CD4-positive, alpha-beta T cell treated with Interleukin-6 at 100 ng/mL for 8 hours (primary cell): ENCODE measurements at regions not wholly inside any gene's neighbourhood (a gene's known extent, or its start where the extent isn't known, plus 50 kb on each side); places are given as distances from the start of the nearest gene placed in this dataset.
"Not testable (repeated sequence)": the region's sequence is repeated elsewhere in the genome, so short reads cannot be mapped to it uniquely, and the experiment has no call there.

Experiments used
- DNase-seq: peaks from one replicate; pipeline ENCODE4 v3.0.0-alpha.2; 2020; ENCODE audit warnings: mixed read lengths, low spot score

DNA sequence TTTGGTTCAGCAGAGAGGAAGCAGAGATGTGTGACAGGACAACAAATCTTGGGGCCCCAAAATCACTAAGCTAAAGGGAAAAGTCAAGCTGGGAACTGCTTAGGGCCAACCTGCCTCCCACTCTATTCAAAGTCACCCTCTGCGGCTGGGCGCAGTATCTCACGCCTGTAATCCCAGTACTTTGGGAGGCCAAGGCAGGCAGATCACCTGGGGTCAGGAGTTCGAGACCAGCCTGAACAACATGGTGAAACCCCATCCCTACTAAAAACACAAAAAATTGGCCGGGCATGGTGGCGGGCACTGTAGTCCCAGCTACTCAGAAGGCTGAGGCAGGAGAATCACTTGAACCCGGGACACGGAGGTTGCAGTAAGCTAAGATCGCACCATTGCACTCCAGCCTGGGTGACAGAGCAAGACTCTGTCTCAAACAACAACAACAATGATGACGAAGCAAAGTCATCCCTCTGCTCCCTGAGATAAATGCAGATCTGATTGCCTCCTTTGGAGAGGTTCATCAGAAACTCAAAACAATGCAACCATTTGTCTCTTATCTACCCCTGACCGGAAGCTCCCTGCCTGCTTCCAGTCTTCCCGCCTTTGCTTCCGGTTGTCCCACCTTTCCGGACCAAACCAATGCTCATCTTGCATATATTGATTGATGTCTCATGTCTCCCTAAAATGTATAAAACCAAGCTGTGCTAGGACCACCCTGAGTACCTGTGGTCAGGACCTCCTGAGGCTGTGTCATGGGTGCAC lies 136.4 kb upstream of the AFDN start:
- DNase-seq = not testable (repeated sequence)

DNA sequence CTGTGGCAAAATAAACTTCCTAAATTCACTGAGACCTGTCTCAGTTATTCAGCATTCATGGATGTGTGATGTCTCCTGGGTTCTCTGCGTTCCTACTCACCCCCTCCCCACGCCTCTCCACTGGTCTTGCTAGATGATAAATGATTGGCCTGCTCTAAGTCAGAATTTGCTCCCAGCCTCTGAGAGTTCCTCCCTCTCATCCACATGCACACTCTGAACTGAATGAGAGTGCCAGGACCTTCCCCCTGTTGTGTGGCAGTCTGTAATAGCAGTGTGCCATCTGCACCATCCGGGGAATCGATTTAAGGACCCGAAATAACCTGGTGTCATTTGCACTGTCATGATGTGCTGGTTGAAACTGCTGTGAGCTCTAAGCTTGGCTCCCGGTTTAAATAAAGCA lies 135.8 kb upstream of the AFDN start:
- DNase-seq = no peak

- no peak for DNase-seq
Observed at GRCh38 chr6:167691533-167692312, 135.0 kb upstream of the AFDN start.

- DNase-seq = not testable (repeated sequence)
Observed at GRCh38 chr6:167693478-167693877, 133.2 kb upstream of the AFDN start.

- no peak for DNase-seq
Observed at GRCh38 chr6:167695831-167696230, 130.9 kb upstream of the AFDN start.

DNA sequence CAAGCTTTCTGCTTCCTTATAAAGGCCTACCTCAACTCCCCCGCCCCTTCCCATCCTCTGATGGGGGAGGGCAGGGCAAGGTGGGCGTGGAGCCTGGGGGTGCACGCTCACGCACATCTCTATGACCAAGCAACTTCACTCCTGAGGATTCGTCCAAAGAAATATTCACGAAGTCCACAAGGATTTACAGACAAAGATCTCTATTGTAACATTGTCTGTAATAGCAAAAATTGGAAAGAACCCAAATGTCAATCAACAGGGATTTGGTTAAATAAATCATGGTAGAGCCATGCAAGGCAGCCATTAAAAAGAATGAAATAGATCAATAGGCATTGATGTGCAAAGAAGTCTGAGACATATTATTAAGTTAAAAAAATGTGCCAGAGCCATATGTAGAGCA lies 130.4 kb upstream of the AFDN start:
- no peak for DNase-seq

GRCh38 chr6:167697316-167697715 lies 129.4 kb upstream of the AFDN start:
- no peak for DNase-seq

DNA sequence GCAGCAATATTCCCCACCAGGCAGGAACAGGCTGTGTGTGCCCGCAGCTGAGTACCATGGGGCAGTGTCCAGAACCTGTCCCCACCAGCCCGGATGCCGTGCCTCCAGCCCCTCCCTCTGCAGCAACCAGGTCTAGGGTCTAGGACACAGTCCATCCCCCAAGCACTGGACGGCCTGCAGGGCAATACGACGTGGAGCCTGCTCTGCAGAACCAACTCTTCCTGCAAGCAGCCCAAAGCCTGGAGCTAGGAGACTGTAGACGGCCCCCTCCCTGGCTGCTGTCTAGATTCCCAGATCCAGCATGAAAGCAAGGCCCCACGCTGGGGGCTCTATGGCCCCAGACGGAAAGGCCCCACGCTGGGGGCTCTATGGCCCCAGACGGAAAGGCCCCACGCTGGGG lies 128.2 kb upstream of the AFDN start:
- no peak for DNase-seq

- DNase-seq = peak; percentile 46
Observed at GRCh38 chr6:167699141-167699931, 127.4 kb upstream of the AFDN start.

DNA sequence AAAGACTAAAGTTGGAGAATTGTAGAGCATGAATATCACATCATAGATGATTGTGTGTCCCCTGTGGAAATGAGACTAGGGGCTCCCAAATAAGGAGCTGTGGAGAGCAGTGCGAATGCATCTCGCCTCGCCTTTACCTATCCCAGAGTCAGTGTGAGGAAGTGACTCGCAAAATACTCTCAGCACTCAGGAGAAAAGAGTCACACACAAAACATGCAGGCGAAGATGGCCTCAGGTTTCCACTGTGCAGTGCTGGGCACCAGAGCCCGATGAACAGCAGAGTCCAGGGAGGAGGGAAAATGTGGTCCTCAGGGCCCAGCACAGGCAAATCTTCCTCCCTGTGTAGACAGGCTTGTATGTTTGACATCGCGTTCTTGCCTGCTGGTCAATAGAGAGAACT lies 126.5 kb upstream of the AFDN start:
- no peak for DNase-seq

GRCh38 chr6:167701010-167701409 lies 125.7 kb upstream of the AFDN start:
- no peak for DNase-seq

DNA sequence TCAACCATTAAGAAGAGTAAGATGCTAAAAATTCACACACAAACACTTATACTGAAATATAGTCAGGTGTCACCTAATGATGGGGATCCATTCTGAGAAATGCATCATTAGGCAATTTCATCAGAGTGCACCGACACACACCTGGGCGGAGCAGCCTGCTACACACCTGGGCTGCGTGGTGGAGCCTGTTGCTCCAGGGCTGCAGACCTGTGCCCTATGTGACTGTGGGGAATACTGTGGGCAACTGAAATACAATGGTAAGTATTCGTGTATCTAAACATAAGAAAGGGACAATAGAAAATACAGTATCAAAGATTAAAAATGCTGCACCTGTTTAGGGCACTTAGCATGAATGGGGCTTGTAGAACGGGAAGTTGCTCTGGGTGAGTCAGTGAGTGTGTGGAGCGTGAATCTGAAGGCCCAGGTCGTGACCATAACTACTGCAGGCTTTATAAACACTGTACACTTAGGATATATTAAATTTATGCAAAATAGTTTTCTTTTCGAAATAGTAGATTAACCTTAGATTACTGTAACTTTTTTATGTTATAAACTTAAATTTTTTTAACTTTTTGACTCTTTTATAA lies 124.4 kb upstream of the AFDN start:
- no peak for DNase-seq

GRCh38 chr6:167703347-167703746 lies 123.4 kb upstream of the AFDN start:
- no peak for DNase-seq

DNA sequence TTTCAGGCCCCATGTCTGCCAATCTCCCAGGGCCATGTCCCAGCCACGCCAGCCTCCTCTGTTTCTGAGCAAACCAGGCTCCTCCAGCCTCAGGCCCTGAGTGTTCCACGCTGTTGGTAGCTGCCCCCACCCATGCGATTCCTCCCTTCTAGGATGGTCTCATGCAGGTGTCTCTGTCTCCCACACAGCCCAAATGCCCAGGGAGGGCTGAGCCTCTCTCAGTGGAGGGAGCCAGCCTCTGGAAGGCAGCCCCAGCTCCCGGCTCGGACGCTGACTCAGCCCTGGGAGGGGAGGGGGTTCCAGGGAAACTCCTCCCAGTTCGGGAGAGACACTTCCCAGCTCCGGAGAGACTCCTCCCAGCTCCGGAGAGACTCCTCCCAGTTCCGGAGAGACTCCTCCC lies 122.9 kb upstream of the AFDN start:
- DNase-seq = no peak

- no peak for DNase-seq
Observed at GRCh38 chr6:167704396-167704901, 122.3 kb upstream of the AFDN start.

- DNase-seq = no peak
Observed at GRCh38 chr6:167705211-167705750, 121.4 kb upstream of the AFDN start.

DNA sequence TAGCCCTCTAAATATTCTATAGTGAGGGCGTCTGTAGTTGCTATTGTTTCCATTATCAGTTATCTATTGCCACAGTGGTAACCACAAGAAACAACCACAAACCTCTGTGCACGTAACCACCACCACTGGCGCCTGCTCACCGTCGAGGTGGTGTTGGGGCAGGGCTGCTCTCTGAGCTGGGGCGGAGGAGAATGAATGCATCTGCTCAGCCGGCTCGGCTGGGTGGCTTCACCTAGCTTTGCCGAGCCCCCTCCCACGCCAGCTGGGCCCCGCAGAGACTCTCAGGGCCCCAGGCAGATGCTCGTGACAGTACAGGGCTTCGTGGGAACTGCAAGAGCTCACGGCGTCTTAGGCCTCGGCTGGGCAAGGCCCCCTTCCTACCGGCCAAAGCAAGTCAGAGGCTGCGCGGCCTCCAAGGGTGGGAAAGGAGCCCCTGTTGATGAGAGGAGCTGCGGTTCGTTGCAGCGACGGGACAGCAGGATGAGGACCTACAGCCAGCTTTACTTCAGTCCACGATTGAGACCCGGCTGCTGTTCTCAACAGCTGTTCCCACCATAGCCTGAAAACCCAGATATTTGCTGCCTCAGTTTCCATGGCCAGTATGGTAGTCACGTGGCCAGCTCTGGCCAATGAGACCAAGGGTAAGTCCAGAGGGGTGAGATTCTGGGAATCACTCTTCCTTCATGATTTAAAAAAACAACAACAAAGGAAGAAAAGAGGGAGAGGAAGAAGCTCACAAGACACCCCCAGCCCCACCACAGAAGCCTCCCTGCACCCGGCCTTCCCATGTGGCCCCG lies 120.2 kb upstream of the AFDN start:
- DNase-seq = peak; percentile 57

DNA sequence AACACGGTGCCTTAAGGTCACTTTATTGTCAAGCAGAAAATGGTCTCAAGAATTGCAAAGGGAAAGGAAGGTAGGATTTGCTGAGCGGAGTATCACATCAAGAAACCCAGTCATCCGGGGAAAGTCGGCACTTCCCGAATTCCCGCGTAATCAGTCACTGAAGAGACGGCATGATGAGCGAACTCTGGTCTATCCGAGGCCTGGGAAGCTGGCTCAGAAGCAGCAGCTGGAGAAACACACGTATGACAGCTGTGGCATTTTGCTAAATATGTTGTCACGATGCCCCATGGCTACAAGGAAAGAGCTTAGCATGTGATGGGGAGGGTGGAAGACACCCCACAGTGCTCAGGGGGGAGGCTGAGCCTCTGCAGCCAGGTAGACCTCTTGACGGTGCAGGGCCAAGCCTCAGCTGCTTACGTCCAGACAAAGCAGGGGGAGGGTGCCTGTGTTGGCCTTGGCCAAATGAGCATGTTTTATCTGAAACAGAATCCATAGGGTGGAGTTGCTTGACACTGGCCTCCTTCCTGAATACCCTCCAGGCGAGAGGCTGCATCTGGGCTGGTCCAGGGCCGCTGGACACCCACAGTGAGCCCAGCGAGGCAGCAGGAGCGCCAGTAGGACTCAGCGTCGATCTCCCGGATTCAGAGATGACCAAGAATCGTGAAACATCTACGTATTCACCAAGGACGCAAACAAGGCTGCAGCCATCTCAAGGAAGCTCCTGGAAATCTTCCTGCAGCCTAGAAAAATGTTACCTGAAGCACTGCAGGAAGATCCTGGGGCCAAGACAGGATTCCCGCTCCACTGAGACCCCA lies 118.8 kb upstream of the AFDN start:
- DNase-seq = no peak

GRCh38 chr6:167708501-167709094 lies 118.1 kb upstream of the AFDN start:
- DNase-seq = no peak

DNA sequence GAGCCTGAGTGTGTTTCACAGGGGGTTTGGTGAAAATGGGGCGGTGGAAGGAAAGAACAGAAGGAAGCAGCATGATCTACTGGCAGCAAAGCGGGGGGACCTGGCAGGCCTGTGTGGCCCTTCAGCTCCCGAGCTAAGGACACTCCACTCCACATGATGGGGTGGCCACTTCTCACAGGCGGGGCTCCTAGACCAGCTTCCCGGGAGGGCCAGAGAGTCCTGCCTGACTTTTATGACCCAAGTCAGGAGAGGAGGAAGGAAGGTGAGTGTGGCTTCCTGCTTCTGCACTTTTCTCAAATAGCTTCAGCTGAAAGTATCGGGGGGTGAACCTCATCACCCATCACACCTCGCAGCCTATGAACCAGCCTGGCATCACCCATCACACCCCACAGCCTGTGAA lies 117.5 kb upstream of the AFDN start:
- DNase-seq = no peak
